ENCODE measurements at regions not wholly inside any gene's neighbourhood (a gene's known extent, or its start where the extent isn't known, plus 50 kb on each side); places are given as distances from the start of the nearest gene placed in this dataset.

- TF ChIP-seq CTCF (IDR thresholded peaks at IDR 0.05; ENCODE audit: poor library complexity) (no peak), EZH2 (IDR thresholded peaks at IDR 0.05; ENCODE audit: borderline replicate concordance) (no peak), EZH2phosphoT487 (IDR thresholded peaks at IDR 0.05; ENCODE audit: low read depth, severe bottlenecking, unreplicated experiment) (no peak)
Observed at GRCh38 chr10:107433605-107434004, 269.1 kb upstream of the SORCS1 start.
